CD14-positive monocyte (primary cell): ENCODE measurements at regions not wholly inside any gene's neighbourhood (a gene's known extent, or its start where the extent isn't known, plus 50 kb on each side); places are given as distances from the start of the nearest gene placed in this dataset.
A peak's percentile ranks its signal among the peaks of the same experiment; 100 is the strongest.
"Not testable (repeated sequence)": the region's sequence is repeated elsewhere in the genome, so short reads cannot be mapped to it uniquely, and the experiment has no call there.

Experiments
- DNase-seq, 3 donors: peaks; one replicate each; pipeline ENCODE4 v3.0.0-alpha.2; 2011 to 2022
- H2AFZ ChIP-seq: 2 replicates; pipeline ENCODE4 v1.6.0; 2012; ENCODE audit warnings: mild to moderate bottlenecking, low read depth, low read length, inconsistent platforms; ENCODE audit not compliant: insufficient read depth, poor library complexity, severe bottlenecking
- H3K27ac ChIP-seq, 2 donors: 1 replicate in 1 of 2; 2 replicates in 1 of 2; pipeline ENCODE4 v1.5.1; 2012 to 2013; ENCODE audit warnings: low read length in 2 of 2, control low read depth in 1 of 2, inconsistent platforms in 1 of 2, low read depth in 1 of 2, mild to moderate bottlenecking in 1 of 2
- H3K27me3 ChIP-seq, 2 donors: one replicate each; pipeline versions ENCODE4 v1.6.0 to v1.6.1; 2011 to 2013; ENCODE audit warnings: low read length in 2 of 2; ENCODE audit not compliant: control insufficient read depth in 2 of 2, insufficient read depth in 2 of 2
- H3K36me3 ChIP-seq, 2 donors: replicated peaks in 1 of 2; 1 replicate in 1 of 2; 2 replicates in 1 of 2; pipeline versions ENCODE4 v1.5.1 to v1.6.1; 2012 to 2013; ENCODE audit warnings: low read length in 2 of 2, control low read depth in 1 of 2, inconsistent platforms in 1 of 2, mild to moderate bottlenecking in 1 of 2; ENCODE audit not compliant: insufficient read depth in 2 of 2, control insufficient read depth in 1 of 2
- H3K4me1 ChIP-seq, 2 donors: 1 replicate in 1 of 2; 2 replicates in 1 of 2; pipeline versions ENCODE4 v1.5.1 to v1.6.1; 2012 to 2013; ENCODE audit warnings: low read length in 2 of 2, control low read depth in 1 of 2, inconsistent platforms in 1 of 2, mild to moderate bottlenecking in 1 of 2, moderate library complexity in 1 of 2; ENCODE audit not compliant: insufficient read depth in 2 of 2, control insufficient read depth in 1 of 2
- H3K4me2 ChIP-seq: replicated peaks from 2 replicates; pipeline ENCODE3; 2012; ENCODE audit warnings: low read length, moderate library complexity, mild to moderate bottlenecking; ENCODE audit not compliant: poor library complexity, severe bottlenecking; ENCODE audit errors: extremely low read depth
- H3K4me3 ChIP-seq, 3 experiments: fragments of 200-600 bp in 1 of 3; sonication (generic) in 1 of 3; replicated peaks in 1 of 3; 1 replicate in 2 of 3; 2 replicates in 1 of 3; pipeline ENCODE4 v1.5.1; 2011 to 2013; ENCODE audit warnings: low read length in 3 of 3, mild to moderate bottlenecking in 3 of 3, control low read depth in 2 of 3, low read depth in 2 of 3, inconsistent platforms in 1 of 3, moderate library complexity in 1 of 3
- H3K79me2 ChIP-seq: 2 replicates; pipeline ENCODE4 v1.6.0; 2012; ENCODE audit warnings: mild to moderate bottlenecking, control low read depth, inconsistent platforms, low read length, moderate library complexity; ENCODE audit not compliant: insufficient read depth
- H3K9ac ChIP-seq: 2 replicates; pipeline ENCODE4 v1.6.0; 2017; ENCODE audit warnings: low read length, mild to moderate bottlenecking; ENCODE audit not compliant: insufficient read depth, poor library complexity, severe bottlenecking
- H3K9me3 ChIP-seq, 2 donors: replicated peaks in 1 of 2; 1 replicate in 1 of 2; 2 replicates in 1 of 2; pipeline versions ENCODE4 v1.5.1 to v1.6.1; 2012 to 2013; ENCODE audit warnings: low read length in 2 of 2, control low read depth in 1 of 2; ENCODE audit not compliant: control insufficient read depth in 1 of 2, insufficient read depth in 1 of 2
- H4K20me1 ChIP-seq: 2 replicates; pipeline ENCODE4 v1.6.0; 2012; ENCODE audit warnings: mild to moderate bottlenecking, low read length, control low read depth, moderate library complexity; ENCODE audit not compliant: insufficient read depth
- H3K27ac Mint-ChIP-seq, 7 donors: one replicate each; pipeline ENCODE4 v1.8.0; 2020; ENCODE audit warnings: mild to moderate bottlenecking in 7 of 7, mixed read lengths in 7 of 7, moderate library complexity in 6 of 7, inconsistent platforms in 2 of 7
- H3K27me3 Mint-ChIP-seq, 3 donors: one replicate each; pipeline ENCODE4 v1.8.0; 2021 to 2022; ENCODE audit warnings: low read depth in 3 of 3, mild to moderate bottlenecking in 3 of 3, mixed read lengths in 3 of 3, moderate library complexity in 3 of 3, inconsistent platforms in 1 of 3
- H3K36me3 Mint-ChIP-seq, 2 donors: one replicate each; pipeline ENCODE4 v1.8.0; 2020; ENCODE audit warnings: mixed read lengths in 2 of 2, inconsistent platforms in 1 of 2, mild to moderate bottlenecking in 1 of 2
- H3K4me1 Mint-ChIP-seq: one replicate; pipeline ENCODE4 v1.8.0; 2020; ENCODE audit warnings: mild to moderate bottlenecking, mixed read lengths
- H3K4me3 Mint-ChIP-seq, 2 donors: one replicate each; pipeline ENCODE4 v1.8.0; 2020; ENCODE audit warnings: mild to moderate bottlenecking in 2 of 2, mixed read lengths in 2 of 2, moderate library complexity in 1 of 2
- H3K9me3 Mint-ChIP-seq, 7 donors: one replicate each; pipeline ENCODE4 v1.8.0; 2020 to 2022; ENCODE audit warnings: mixed read lengths in 7 of 7, mild to moderate bottlenecking in 6 of 7, moderate library complexity in 6 of 7, inconsistent platforms in 2 of 7
- WGBS: methylation state at CpG from one replicate; pipeline ENCODE4 v1.1.5; 2013; ENCODE audit warnings: missing lambda C conversion rate; ENCODE audit not compliant: insufficient coverage; 5-methylcytosine and 5-hydroxymethylcytosine counted together
- intact Hi-C, 2 donors: fragments of 100-400 bp; cut with micrococcal nuclease; formaldehyde crosslinking; loops; one replicate each; pipeline versions ENCODE4 v1.15.0 to v1.15.1; 2023
- TF ChIP-seq, protein P1 (sequence below): fragments of 200-600 bp; IDR thresholded peaks from one replicate; pipeline ENCODE4 v1.8.0; 2022; ENCODE audit warnings: antibody characterized with exemption, mild to moderate bottlenecking

DNA sequence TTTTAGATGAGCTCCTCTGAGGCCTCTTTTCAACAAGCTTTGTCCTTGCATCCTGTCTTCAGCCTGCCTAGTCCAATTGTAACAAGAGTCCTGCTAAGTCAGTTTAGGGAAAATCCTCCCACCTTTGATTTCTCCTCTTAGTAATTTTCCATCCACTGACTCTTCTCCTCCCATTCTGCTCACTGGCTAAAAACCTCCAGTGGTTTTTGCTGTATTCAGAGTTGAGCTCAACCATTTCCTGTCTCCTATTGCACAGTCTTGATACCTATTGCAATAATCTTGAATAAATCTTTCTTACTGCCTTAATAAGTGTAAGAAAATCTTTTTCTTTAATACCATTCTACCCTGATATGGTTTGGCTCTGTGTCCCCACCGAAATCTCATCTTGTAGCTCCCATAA, 117.8 kb upstream of the ENPP6 start:
- DNase-seq, result no peak
- H3K4me1 ChIP-seq, result peaks cover 50 to 65% of the 10 kb centered on the region in 2 donors
- Mint-ChIP-seq H3K27me3 (peaks cover 0 to 5% (median 0%) of the 10 kb centered on the region in 3 donors), H3K4me1 (peaks cover 58% of the 10 kb centered on the region), H3K36me3 (peaks cover 0 to 3% of the 10 kb centered on the region in 2 donors), H3K4me3 (no peak overlapping the region), H3K9me3 (peaks cover 0 to 9% (median 3%) of the 10 kb centered on the region in 7 donors), H3K27ac (peak overlapping the region in 3 of 7 donors; percentile 48 to 81 (median 54))
- H2AFZ ChIP-seq, result no peak overlapping the region
- no peaks in the 10 kb centered on the region for H4K20me1 ChIP-seq
- H3K9me3 ChIP-seq, result peaks cover 4 to 9% of the 10 kb centered on the region in 2 donors
- H3K79me2 ChIP-seq, result no peaks in the 10 kb centered on the region
- intact Hi-C loops, result no loop called here
- no peaks in the 10 kb centered on the region for H3K27me3 ChIP-seq
- no peak overlapping the region for H3K9ac ChIP-seq
- no peak overlapping the region for H3K4me3 ChIP-seq
- H3K36me3 ChIP-seq, result no peaks in the 10 kb centered on the region
- WGBS, result no CpG with 5 or more reads among the region's 1 CpG
- TF ChIP-seq, protein P1, sequence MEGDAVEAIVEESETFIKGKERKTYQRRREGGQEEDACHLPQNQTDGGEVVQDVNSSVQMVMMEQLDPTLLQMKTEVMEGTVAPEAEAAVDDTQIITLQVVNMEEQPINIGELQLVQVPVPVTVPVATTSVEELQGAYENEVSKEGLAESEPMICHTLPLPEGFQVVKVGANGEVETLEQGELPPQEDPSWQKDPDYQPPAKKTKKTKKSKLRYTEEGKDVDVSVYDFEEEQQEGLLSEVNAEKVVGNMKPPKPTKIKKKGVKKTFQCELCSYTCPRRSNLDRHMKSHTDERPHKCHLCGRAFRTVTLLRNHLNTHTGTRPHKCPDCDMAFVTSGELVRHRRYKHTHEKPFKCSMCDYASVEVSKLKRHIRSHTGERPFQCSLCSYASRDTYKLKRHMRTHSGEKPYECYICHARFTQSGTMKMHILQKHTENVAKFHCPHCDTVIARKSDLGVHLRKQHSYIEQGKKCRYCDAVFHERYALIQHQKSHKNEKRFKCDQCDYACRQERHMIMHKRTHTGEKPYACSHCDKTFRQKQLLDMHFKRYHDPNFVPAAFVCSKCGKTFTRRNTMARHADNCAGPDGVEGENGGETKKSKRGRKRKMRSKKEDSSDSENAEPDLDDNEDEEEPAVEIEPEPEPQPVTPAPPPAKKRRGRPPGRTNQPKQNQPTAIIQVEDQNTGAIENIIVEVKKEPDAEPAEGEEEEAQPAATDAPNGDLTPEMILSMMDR, result no peak
- H3K4me2 ChIP-seq, result no peak overlapping the region
- H3K27ac ChIP-seq, result no peak overlapping the region

DNA sequence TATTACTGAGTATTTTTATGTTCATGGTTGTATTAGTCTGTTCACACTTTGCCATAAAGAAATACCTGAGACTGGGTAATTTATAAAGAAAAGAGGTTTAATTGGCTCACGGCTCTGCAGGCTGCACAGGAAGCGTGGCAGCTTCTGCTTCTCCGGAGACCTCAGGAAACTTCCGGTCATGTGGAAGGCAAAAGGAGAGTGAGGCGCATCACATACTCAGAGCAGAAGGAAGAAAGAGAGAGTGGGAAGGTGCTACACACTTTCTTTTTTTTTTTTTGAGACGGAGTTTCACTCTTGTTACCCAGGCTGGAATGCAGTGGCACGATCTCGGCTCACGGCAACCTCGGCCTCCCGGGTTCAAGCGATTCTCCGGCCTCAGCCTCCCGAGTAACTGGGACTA, 115.8 kb upstream of the ENPP6 start:
- H4K20me1 ChIP-seq, H3K9ac ChIP-seq, H3K36me3 Mint-ChIP-seq, H3K4me2 ChIP-seq, H3K9me3 Mint-ChIP-seq, H3K27me3 Mint-ChIP-seq, H3K36me3 ChIP-seq, H3K27me3 ChIP-seq, H3K79me2 ChIP-seq, H2AFZ ChIP-seq, intact Hi-C loops, H3K4me3 ChIP-seq, H3K9me3 ChIP-seq, H3K4me3 Mint-ChIP-seq: not testable (repeated sequence)
- peaks cover 66% of the 10 kb centered on the region for H3K4me1 Mint-ChIP-seq
- peaks cover 64 to 70% of the 10 kb centered on the region in 2 donors for H3K4me1 ChIP-seq
- H3K27ac ChIP-seq, result peak overlapping the region; percentile 58 to 96
- WGBS, result 40% methylated on average over 1 of the region's 14 CpGs
- H3K27ac Mint-ChIP-seq, result peak overlapping the region in 6 of 7 donors; percentile 68 to 95 (median 90)
- peak; percentile 62 to 81 (median 65) for DNase-seq
